Loucy (cell line): ENCODE measurements at regions not wholly inside any gene's neighbourhood (a gene's known extent, or its start where the extent isn't known, plus 50 kb on each side); places are given as distances from the start of the nearest gene placed in this dataset.

Source experiments
- CTCF ChIP-seq: fragments of 200-600 bp; sonication (generic); conservative IDR thresholded peaks from 2 replicates; pipeline ENCODE4 v1.5.1; 2014; ENCODE audit warnings: mild to moderate bottlenecking, antibody characterized with exemption, low read length
- EZH2phosphoT487 ChIP-seq: fragments of 200-600 bp; IDR thresholded peaks from 2 replicates; pipeline ENCODE4 v1.6.1; 2018; ENCODE audit warnings: antibody characterized with exemption, mild to moderate bottlenecking, moderate library complexity, borderline replicate concordance

DNA sequence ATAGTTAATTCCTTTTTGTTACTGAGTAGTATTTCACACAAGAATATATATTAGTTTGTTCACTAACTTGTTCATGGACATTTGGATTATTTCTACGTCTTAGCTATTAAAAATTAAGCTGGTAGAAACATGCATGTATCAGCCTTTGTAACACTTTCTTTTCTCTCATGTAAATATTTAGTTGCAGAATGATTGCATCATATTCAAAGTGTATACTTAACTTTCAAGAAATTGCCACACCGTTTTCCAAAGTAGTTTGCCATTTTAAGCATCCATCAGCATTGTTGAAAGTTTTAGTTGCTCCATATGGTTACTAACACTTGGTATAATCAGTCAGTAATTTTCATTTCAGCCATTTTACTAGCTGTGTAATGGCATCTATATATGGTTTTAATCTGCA, 666.9 kb downstream of the NXPH1 start:
- TF ChIP-seq CTCF (no peak), EZH2phosphoT487 (no peak)
